Stimulated activated CD4-positive, alpha-beta T cell treated with anti-CD3 and anti-CD28 coated beads, TNF-alpha, amount 100 ng/mL, for 1 hour (primary cell): ENCODE measurements at regions not wholly inside any gene's neighbourhood (a gene's known extent, or its start where the extent isn't known, plus 50 kb on each side); places are given as distances from the start of the nearest gene placed in this dataset.

Source experiments
- DNase-seq, 3 donors: peaks; one replicate each; pipeline ENCODE4 v3.0.0-alpha.2; 2020; ENCODE audit warnings: low read depth in 3 of 3, low spot score in 1 of 3

GRCh38 chr9:95760791-95761190 lies 114.7 kb upstream of the ERCC6L2 start:
- no peak for DNase-seq

- DNase-seq = no peak
Measured at GRCh38 chr9:95757439-95757838, 118.1 kb upstream of the ERCC6L2 start.

GRCh38 chr9:95756986-95757385 lies 118.5 kb upstream of the ERCC6L2 start:
- no peak for DNase-seq

- DNase-seq = no peak
Measured at GRCh38 chr9:95756101-95756500, 119.4 kb upstream of the ERCC6L2 start.

- DNase-seq = no peak
Measured at GRCh38 chr9:95755421-95755730, 120.1 kb upstream of the ERCC6L2 start.

- DNase-seq = no peak
Measured at GRCh38 chr9:95754533-95755420, 120.7 kb upstream of the ERCC6L2 start.

- DNase-seq = no peak
Measured at GRCh38 chr9:95753762-95754465, 121.6 kb upstream of the ERCC6L2 start.

GRCh38 chr9:95752129-95752731 lies 123.3 kb upstream of the ERCC6L2 start:
- no peak for DNase-seq

- no peak for DNase-seq
Measured at GRCh38 chr9:95751520-95751790, 124.0 kb upstream of the ERCC6L2 start.

- no peak for DNase-seq
Measured at GRCh38 chr9:95750725-95751519, 124.6 kb upstream of the ERCC6L2 start.

GRCh38 chr9:95749493-95749892 lies 126.0 kb upstream of the ERCC6L2 start:
- no peak for DNase-seq

- DNase-seq = no peak
Measured at GRCh38 chr9:95746408-95747180, 128.9 kb upstream of the ERCC6L2 start.

- DNase-seq = no peak
Measured at GRCh38 chr9:95742821-95743220, 132.7 kb upstream of the ERCC6L2 start.

GRCh38 chr9:95741631-95742030 lies 133.9 kb upstream of the ERCC6L2 start:
- no peak for DNase-seq

- DNase-seq = no peak
Measured at GRCh38 chr9:95740217-95741004, 135.1 kb upstream of the ERCC6L2 start.

- DNase-seq = no peak
Measured at GRCh38 chr9:95738438-95738837, 137.1 kb upstream of the ERCC6L2 start.

- no peak for DNase-seq
Measured at GRCh38 chr9:95736891-95737522, 138.5 kb upstream of the ERCC6L2 start.

GRCh38 chr9:95736370-95736769 lies 139.1 kb upstream of the ERCC6L2 start:
- DNase-seq = no peak

GRCh38 chr9:95735701-95736100 lies 139.8 kb upstream of the ERCC6L2 start:
- no peak for DNase-seq
